Limb (tissue), 2 donors: ENCODE measurements at regions not wholly inside any gene's neighbourhood (a gene's known extent, or its start where the extent isn't known, plus 50 kb on each side); places are given as distances from the start of the nearest gene placed in this dataset.
"Not testable (repeated sequence)": the region's sequence is repeated elsewhere in the genome, so short reads cannot be mapped to it uniquely, and the experiment has no call there.

Experiments
- DNase-seq, 2 donors: peaks; one replicate each; pipeline ENCODE4 v3.0.0-alpha.2; 2016; ENCODE audit errors: extremely low spot score in 2 of 2

DNA sequence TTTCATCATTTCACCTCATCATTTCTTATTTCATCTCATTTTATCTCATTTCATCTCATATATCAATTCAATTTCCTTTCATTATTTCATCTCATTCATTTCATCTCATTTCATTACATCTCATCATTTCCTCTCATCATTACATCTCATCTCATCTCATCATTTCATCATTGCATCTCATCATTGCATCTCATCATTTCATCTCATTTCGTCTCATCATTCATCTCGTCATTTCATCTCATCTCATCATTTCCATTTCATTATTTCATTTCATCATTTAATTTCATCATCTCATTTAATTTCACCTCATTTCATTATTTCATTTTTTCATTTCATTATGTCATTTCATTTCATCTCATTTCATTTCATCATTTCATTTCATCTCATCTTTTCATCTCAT lies 168.5 kb upstream of the FAM72C start:
- DNase-seq, result not testable (repeated sequence)

DNA sequence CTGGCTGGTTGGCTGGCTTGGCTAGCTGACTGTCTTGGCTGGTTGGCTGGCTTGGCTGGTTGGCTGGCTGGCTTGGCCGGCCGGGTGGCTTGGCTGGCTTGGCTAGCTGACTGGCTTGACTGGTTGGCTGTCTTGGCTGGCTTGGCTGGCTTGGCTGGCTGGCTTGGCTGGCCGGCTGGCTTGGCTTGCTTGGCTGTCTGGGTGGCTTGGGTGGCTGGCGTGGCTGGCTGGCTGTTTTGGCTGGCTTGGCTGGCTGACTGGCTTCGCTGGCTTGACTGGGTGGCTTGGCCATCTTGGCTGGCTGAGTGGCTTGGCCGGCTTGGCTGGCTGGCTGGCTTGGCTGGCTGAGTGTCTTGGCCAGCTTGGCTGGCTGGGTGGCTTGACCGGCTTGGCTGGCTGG lies 133.2 kb upstream of the FAM72C start:
- DNase-seq, result not testable (repeated sequence)

DNA sequence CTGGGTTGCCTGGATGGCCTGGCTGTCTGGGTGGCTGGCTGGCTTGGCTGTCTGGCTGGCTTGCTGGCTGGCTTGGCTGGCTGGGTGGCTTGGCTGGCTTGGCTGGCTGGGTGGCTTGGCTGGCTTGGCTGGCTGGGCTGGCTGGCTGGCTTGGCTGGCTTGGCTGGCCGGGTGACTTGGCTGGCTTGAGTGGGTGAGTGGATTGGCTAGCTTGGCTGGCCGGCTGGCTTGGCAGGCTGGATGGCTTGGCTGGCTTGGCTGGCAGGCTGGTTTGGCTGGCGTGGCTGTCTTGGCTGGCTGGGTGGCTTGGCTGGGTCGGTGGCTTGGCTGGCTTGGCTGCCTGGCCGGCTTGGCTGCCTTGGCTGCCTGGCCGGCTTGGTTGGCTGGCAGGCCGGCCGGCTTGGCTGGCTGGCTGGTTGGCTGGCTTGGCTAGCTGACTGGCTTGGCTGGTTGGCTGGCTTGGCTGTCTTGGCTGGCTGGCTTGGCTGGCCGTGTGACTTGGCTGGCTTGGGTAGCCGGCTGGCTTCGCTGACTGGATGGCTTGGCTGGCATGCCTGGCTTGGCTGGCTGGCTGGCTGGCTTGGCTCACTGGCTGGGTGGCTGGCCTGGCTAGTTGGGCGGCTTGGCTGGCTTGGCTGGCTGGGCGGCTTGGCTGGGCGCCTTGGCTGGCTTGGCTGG lies 132.4 kb upstream of the FAM72C start:
- DNase-seq, result peak in 1 of 2 donors; percentile 69

DNA sequence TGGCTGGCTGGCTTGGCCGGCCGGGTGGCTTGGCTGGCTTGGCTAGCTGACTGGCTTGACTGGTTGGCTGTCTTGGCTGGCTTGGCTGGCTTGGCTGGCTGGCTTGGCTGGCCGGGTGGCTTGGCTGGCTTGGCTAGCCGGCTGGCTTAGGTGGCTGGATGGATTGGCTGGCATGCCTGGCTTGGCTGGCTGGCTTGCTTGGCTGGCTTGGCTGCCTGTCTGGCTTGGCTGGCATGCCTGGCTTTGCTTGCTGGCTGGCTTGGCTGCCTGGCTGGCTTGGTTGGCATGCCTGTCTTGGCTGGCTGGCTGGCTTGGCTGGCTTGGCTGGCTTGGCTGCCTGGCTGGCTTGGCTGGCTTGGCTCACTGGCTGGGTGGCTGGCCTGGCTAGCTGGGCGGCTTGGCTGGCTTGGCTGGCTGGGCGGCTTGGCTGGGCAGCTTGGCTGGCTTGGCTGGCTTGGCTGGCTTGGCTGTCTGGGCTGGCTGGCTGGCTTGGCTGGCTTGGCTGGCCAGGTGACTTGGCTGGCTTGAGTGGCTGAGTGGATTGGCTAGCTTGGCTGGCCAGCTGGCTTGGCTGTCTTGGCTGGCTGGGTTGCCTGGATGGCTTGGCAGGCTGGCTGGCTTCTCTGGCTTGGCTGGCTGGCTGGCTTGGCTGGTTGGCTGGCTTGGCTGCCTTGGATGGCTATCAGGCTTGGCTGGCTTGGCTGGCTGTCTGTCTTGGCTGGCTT lies 131.5 kb upstream of the FAM72C start:
- DNase-seq, result not testable (repeated sequence)

DNA sequence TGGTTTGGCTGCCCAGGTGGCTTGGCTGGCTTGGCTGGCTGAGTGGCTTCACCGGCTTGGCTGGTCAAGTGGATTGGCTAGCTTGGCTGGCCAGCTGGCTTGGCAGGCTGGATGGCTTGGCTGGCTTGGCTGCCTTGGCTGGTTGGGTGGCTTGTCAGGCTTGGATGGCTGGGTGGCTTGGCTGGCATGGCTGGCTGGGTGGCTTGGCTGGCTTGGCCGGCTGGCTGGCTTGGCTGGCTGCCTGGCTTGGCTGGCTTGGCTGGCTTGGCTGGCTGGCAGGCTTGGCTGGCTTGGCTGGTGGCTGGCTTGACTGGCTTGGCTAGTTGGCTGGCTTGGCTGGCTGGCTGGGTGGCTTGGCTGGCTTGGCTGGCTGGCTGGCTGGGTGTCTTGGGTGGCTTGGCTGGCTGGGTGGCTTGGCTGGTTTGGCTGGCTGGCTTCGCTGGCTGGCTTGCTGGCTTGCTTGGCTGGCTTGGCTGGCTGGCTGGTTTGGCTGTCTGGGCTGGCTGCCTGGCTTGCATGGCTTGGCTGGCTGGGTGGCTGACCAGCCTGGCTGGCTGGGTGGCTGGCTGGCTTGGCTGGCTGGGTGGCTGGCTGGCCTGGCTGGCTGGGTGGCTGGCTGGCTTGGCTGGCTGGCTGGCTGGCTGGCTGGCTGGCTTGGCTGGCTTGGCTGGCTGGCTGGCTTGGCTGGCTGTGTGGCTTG lies 130.4 kb upstream of the FAM72C start:
- not testable (repeated sequence) for DNase-seq

DNA sequence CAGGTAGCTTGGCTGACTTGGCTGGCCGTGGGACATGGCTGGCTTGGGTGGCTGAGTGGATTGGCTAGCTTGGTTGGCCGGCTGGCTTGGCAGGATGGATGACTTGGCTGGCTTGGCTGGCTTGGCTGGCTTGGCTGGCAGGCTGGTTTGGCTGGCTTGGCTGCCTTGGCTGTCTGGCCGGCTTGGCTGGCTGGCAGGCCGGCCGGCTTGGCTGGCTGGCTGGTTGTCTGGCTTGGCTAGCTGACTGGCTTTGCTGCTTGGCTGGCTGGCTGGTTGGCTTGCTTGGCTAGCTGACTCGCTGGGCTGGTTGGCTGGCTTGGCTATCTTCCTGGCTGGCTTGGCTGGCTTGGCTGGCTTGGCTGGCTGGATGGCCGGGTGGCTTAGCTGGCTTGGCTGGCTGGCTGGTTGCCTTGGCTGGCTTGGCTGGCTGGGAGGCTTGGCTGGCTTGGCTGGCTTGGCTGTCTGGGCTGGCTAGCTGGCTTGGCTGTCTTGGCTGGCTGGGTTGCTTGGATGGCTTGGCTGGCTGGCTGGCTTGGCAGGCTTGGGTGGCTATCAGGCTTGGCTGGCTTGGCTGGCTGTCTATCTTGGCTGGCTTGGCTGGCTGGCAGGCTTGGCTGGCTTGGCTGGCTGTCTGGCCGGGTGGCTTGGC lies 129.7 kb upstream of the FAM72C start:
- no peak for DNase-seq

DNA sequence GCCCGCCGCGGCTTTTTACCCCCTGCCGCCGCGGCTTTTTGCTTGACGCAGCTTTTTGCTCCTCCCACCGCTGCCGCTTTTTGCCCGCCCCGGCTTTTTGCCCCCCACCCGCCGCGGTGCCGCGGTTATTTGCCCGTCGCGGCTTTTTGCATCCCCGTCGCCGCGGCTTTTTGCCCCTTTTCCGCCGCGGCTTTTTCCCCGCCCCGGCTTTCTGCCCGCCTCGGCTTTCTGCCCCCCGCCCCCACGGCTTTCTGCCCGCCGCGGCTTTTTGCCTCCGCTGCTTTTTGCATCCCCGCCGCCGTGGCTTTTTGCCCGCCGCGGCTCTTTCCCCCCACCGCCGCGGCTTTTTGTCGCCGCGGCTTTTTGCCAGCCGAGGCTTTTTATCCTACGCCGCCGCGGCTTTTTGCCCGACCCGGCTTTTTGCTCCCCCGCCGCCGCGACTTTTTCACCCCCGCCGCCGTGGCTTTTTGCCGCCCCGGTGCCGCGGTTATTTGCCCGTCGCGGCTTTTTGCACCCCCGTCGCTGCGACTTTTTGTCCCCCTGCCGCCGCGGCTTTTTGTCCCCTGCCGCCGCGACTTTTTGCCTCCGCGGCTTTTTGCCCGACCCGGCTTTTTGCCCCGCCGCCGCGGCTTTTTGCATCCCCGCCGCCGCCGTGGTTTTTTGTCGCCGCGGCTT lies 105.5 kb upstream of the FAM72C start:
- DNase-seq, result not testable (repeated sequence)

DNA sequence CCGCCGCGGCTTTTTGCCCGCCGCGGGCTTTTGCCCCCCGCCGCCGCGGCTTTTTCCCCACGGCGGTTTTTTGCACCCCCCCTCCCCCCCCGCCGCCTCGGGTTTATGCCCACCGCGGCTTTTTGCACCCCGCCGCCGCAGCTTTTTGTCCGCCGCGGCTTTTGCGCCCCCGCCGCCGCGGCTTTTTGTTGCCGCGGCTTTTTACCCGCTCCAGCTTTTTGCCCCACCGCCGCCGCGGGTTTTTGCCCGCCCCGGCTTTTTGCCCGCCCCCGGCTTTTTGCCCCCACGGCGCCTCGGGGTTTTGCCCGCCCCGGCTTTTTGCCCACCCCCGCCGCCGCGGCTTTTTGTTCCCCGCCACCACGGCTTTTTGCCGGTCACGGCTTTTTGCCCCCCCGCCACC lies 104.9 kb upstream of the FAM72C start:
- not testable (repeated sequence) for DNase-seq

DNA sequence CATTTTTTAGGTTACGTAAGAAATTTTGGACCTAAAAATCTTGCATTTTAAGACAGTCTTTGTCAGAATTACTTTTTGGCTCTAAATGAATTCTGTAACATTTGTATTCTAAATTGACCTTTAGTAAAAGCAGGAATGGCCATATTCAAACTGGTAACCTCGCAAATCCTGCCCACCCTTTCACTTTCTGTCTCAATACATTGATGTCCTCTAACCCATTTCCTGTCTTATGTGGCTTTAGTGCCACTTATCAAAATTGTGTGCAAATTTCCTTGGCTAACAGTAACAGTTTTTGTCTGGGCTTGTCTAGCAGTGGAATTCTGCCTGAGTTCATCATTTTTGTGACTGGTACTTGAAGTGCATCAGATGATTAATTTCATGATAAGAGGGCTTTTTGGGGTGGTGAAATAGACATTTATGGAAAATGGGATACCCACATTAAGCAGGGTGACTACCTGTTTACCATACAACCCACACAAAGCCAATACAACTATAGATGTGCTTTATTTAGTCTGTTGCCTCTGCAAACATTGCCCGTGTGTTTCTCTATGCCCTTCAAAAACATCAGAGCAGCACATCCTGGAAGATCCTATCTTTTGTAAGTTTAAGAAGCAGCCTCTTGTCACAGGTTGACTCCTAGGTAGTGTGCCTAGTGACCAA lies 98.7 kb upstream of the FAM72C start:
- DNase-seq, result not testable (repeated sequence)

DNA sequence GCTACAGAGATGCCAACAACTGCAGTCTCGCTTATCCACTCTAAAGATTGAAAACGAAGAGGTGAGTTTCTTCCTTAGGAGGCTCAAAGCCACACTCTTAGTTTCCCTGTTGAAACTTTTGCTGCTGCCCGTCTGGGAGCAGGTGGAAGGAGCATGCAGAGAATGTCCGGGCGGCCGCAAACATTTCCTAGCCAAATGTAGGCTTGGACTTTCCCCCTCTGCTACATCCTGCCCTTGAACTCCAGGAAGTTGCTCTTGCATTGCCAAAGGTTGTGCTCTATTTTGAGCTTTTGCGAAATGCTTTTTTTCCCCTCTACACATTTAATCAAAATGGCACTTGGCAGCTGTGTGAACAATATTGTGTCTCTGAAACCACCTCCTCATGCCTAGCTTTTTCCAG lies 95.3 kb upstream of the FAM72C start:
- DNase-seq, result not testable (repeated sequence)

DNA sequence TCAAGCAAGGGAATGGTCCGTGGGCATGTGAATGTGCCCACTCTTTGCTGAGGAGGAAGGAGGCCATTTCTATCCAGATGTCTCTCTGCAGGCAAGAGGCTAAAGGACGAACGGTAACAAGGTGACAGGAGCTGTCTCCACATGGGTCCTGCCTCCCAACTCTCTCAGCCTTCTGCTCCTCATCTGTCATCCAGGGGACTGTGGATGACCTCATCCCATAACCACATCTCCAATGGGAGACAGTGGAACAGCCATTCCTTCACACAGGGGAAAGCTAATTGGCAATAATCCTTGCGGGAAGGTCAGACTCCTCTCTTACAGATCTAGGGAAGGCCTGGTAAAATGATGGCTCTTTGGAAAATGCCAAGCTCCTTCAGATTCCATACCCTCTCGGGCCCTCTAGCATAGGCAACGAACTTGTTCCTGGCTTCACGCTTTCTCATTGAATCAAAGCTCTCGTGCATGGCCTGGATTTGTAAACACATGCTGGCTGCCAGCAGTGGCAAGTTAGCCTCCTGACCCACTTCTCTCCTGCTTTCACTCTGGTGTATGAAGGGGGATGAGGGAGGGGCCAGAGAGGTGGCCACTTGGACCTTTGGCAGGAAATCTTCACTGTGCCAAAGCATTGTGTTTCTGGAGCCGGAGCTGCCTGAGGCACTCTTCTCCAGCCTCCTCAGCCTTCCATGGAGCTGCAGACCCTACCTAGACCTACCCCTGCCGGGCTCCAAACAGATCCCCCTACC lies 94.5 kb upstream of the FAM72C start:
- DNase-seq, result not testable (repeated sequence)

DNA sequence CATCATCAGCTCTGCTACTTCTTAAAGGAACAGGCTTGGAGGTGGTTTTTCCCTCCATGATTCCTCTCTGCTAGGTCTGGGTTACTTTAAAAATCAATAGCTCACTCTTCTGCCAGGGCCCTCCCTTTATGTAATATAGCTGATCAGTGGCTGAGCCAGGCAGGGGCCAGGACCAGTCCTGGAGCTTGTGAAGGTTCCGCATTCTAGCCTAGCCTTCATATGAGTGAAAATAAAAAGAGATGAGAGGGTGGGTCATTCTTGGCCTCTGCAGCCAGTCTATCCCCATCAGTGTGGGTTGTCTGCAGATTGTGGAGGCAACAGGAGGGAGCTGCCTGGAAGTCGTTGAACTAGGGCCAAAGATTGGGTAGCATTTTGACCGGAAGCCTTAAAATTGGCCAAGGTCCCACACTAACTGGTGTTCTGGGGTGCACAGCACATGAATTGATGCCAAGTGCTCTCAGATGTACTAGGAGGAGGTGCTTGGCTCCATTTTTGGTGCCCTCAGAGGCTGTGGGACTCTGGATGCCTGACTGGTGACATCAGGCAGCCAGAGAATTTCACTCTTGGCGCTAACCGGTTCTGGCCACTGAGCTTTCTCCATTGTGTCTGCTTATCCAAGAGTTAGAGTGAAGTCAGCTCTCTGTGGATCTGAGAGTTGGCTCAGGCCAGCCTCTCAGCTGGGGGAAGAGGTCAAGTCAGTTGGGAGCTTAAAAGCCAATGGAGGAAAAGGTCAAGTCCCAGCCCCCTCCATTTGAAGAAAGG lies 93.7 kb upstream of the FAM72C start:
- not testable (repeated sequence) for DNase-seq

DNA sequence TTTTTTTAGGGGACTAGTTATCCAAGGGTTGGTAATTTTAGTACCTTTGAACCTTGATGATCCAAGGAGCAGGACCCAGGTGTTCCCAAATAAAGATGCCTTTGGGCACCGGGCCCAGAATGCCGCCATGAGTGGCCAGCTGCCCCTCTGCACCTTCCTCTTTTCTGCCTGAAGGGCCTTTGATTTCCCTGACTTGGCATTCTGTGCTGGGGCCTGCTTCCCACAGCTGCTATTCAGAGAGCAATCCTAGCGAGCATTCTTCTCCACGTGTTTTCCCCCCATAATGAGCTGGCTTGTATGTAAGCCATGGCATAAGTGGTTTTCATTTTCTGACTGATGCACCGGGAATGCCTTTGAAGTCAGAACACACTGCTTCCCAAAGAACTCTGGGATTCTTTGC lies 77.6 kb upstream of the FAM72C start:
- DNase-seq, result not testable (repeated sequence)

DNA sequence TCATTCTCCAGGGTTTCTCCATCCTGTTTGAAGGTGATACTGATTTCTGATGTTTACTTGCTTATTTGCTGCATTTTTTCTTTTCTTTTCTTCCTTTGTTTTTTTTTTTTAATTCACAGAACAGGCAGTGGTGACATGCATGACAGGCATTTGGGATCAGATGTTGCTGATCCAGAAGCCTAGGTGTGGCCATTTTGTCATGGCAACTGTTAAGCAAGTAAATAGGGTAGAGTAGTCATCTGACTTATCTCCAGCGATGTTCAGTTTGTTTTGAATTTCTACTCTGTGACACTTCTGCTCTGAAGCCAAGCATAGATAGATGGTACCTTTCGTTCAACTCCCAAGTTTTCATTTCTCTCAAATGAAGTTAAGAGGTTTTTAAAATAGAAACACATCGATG lies 74.9 kb upstream of the FAM72C start:
- DNase-seq, result not testable (repeated sequence)

DNA sequence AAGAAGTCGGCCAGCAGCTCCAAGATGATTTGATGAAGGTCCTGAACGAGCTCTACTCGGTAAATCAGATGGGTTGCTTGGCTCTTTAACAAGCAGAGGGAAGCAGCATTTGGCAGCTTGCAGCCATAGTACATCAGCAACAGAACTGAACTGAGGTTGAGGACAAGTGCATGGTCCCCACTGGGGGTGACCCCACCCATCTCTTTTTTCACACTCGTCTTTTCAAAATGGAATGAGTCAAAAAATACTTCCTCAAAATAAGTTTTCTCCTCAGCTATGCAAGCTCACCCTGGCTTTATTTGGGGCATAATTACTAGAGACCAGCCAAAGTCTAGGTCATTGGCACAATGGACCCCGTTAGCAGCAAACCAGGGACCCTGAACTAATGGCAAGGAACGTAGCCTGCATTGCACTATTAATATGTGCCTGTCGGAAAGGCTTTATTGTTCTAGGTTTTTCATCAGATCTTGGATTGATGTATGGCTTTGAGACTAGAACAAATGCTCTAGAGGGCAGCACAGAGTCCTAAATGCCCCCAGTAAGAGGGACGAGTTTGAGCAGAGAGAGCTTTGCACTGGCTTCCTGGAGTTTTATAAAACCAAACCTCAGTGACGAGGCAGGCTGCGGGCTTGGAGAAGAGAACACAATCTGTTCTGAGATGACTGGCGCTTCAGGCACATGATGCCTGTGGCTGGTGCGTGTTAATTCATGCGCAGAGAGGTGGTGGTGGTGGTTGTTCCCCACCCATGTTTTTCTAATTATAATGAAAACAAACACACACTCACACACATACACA lies 74.2 kb upstream of the FAM72C start:
- DNase-seq, result not testable (repeated sequence)

DNA sequence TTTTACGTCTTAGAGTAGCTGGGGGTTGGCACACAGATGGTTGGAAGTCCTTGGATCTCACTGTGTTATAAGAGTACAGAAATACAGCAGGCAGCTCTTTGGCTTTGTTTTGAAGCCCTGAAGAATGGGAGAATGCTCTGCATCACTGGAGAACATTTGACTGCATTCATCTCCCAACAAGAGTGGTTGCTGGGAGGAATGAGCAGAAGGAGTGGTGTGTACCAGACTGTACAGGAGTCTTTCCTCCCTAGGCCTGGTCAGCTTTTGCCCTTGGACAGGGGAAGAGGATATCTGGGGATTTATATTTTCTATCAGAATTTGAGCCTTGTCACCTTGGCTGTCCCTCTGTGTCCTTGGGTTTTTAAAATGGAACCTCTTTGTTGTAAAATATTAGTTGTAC lies 70.5 kb upstream of the FAM72C start:
- not testable (repeated sequence) for DNase-seq

DNA sequence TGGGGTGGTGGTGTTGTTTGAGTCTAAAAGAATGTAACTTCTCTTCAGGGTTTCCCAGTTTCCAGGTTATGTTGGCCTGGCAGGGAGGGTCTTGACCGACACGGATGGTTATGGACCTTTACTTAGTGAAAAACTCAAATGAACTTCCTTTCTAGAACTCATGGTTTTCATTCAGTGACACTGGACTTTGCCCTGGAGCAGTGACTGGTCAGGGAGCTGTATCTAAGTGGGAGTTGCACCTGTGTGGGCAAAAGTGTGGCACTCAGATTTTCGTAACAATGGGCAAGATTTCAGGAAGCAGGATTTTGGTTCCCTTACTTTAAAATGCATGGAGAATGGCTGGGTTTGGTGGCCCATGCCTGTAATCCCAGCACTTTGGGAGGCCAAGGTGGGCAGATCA lies 68.5 kb upstream of the FAM72C start:
- not testable (repeated sequence) for DNase-seq

DNA sequence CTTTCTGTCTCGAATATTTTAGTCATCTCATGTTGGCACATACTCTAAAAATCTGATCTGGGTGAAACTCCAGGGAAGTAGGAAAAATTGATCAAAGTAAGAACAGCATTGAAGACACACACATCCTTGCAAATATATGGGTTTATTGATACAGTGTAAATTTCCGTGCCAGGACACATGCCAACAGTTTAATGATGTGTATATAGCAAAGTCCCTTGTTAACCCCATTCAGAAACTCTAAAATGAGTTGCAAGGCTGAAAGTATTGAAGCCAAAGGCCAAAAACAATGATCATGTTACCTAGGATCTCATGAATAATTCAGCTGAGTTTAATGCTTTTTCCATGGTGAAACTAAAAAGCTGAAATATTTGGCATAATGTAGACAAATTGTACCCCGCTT lies 62.3 kb upstream of the FAM72C start:
- not testable (repeated sequence) for DNase-seq
